ENCODE measurements at regions not wholly inside any gene's neighbourhood (a gene's known extent, or its start where the extent isn't known, plus 50 kb on each side); places are given as distances from the start of the nearest gene placed in this dataset.
"Not testable (repeated sequence)": the region's sequence is repeated elsewhere in the genome, so short reads cannot be mapped to it uniquely, and the experiment has no call there.

DNA sequence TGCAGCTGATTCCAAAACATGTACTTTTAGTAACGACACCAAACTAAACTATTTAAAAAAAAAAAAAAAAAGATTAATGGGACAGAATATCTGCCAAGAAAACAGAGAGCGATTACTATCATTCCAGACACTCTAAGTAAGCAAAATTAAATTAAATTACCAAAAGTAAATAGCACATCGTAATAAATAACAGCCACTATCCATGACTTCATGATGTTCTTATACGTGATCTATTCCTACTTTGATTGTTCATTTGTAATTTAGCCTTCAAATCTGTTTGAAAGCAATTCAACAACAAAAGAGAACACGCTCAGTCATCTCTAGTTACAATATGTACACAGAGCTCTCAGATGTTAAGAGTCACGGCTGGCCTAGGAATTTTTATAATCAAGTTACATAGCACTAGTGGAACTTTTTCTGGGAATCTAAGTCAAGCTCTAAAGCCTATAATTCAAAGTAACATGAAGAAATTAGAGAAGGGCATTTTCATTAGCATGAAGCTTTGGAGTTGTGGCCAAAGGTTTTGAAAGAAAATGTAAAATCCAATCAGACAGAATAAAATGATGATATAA lies 241.7 kb upstream of the NEBL start:
- no peak for DNase-seq (ENCODE audit: low read depth)

DNA sequence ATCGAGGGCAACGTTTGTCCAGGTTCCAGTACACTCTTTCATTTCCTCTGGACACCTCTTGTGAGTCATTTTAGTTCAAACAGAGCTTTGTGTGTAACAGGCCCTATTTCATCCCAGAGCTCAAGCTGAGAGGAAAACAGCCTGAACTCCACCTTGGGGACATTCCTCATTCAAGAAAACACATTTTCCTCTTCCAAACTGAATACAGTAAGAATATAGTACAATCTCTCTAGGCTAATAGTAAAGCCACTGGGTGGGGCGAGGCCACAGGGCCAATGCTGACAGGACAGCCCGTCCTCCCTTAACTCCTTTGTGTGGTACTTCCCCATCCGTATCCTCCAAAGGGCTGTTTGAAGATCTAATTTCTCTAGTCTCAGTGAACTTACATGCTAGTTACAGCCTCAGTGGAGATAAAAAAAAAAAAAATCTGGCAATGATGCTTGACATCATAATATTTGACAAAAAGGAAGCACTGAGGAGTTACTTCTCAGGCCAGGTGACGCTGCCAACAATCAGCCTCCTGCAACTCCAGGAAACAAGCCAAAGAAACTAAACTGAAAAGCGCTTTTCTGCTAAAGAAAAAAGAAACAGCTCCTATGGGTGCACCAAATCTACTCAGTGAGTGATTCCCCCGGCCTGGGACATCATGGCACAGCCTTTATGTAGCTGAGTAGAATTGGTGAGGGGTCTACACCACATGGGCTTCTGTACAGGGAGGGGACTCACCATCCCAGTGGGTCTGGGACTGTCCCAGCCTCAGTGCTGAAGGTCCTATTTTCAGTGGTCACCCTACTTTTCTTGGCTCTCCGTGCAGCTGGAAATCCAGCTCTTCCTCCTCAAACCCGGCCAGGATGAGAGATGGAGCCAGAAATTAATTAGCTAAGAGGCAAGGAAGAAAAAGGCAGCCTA lies 238.2 kb upstream of the NEBL start:
- no peak for DNase-seq (ENCODE audit: low read depth)

DNA sequence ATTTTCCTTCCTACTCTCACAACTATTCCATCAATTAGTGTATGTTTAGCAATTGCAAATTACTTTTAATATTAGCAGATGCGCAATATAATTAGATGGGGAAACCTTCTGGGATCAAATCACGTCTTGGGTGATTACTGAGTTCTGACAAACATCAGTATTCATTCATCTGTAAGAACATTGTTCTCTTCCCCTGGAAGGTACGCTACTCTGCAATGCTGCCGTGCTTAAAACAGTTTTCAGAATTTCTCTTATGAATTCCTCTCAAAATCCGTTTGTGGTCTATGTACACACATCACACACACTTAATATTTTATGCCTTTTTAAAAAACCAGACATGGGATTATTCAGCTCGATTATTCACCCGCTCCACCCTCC lies 237.5 kb upstream of the NEBL start:
- DNase-seq (ENCODE audit: low read depth), result no peak

DNA sequence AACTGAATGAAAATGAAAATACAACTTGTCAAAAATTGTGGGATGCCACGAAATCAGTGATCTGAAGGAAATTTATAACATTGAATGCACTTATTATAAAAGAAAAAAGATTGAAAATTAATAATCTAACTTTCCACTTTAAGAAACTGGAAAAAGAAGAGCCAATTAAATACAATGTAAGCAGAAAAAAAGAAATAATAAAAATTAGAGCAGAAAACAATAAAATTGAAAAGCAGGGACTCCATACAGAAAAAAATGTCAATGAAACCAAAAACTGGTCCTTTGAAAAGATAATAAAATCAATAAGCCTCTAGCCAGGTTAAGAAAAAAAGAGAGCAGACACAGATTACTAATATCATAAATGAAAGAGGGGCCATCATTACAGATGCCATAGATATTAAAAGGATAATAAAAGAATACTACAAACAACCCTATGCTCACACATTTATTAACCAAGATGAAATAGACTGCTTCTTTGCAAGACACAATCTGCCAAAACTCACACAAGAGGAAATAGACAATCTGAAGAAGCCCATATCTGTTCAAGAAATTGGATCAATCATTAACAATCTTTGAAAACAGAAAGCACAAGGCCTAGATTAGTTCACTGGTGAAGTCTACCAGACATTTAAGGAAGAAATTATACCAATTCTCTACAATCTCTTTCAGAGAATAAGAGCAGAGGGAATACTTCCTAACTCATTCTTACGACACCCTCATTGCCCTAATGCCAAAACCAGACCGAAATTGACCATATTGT lies 233.8 kb upstream of the NEBL start:
- DNase-seq (ENCODE audit: low read depth), result no peak

DNA sequence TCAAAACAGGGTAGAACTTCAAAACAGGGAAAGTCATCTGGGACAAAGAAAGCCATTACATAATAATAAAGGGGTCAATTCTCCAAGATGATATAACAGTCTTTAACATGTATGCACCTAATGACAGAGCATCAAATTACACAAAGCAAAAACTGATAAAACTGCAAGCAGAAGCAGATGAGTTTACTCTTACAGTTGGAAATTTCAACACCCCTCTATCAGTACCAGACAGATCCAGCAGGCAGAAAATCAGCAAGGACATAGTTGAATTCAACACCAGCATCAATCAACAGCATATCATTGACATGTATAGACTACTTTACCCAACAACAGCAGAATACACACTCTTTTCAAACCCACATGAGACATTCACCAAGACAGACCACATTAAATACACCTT lies 233.0 kb upstream of the NEBL start:
- no peak for DNase-seq (ENCODE audit: low read depth)

DNA sequence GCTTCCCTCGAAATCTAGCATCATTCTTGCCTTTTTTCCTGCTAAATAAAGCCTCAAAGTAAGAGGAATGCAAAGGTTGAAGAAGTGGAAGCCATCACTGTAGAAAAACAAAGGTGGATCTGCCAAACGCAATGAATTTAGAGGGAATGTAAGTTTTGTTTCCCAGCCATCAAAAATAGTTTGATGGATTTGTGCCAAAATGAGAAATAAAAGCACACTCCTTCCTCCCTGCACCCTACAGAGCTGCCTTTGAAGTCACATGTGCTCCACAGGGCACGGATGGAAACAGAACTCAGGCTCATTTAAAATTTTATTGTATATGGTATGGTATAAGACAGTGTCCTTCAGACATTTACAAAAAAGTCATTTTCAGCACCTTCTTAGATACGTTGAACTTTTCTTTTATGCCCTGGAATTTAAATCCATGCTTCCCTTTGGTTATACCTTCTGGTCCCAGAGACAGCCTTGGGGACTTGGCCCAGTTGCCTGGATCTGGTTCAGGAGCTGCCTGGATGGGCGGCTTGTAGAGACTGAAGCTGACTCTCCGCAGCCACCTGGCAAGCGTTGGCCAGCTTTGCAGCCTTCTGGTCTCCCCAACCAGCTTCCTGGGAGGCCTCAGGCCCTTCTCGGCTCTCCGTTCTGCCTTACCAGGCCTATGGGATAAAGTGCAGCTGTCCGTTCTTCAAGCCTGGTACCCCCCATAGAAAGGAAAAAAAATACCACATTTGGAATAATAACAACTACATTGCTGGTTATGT lies 228.5 kb upstream of the NEBL start:
- DNase-seq (ENCODE audit: low read depth), result no peak

DNA sequence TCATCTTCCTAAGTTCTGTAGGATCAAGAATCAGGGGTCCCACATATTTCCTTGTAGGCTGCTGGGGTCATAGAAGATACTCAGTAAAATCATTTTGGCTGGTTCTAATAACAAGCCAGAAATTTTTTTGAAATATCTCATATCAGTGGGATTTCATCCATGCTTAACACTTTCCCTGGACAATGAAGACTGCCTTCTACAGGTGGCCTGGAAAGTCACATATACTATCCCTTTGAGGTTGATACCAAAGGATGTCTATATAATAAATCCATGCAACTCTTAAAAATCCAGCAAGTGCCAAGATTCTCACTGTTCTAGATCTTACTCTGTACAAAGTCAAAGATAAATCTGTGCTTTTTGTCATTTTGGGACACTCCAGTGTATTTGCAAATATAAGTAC lies 225.8 kb upstream of the NEBL start:
- no peak for DNase-seq (ENCODE audit: low read depth)

DNA sequence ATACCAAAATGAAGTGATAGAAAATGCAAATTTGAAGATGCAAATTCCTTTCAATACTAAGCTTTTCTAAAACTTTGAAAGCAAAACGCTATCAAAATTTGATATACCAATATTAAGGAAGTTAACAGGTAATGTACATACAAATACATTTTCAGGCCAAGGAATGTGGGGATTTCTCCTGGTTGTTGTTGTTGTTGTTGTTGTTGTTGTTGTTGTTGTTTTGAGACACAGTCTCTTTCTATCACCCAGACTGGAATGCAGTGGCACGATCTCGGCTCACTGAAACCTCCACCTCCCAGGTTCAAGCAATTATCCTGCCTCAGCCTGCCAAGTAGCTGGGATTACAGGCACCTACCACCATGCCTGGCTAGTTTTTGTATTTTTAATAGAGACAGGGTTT lies 224.7 kb upstream of the NEBL start:
- DNase-seq (ENCODE audit: low read depth), result not testable (repeated sequence)

DNA sequence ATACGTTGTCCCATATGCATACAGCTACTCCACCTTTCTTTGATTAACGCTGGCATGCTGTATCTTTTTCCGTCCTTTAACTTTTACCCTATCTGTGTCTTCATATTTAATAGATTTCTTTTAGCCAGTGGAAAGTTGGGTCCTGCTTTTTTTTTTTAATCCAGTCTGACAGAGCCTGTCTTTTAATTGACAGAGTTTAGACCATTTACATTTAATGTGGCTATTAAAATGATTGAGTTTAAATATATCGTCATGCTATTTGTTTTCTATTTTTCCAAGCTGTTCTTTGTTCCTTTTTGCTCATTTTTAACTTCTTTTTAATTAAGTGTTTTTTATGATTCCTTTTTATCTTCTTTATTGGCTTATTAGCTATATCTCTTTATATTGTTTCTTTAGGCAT lies 217.6 kb upstream of the NEBL start:
- no peak for DNase-seq (ENCODE audit: low read depth)

DNA sequence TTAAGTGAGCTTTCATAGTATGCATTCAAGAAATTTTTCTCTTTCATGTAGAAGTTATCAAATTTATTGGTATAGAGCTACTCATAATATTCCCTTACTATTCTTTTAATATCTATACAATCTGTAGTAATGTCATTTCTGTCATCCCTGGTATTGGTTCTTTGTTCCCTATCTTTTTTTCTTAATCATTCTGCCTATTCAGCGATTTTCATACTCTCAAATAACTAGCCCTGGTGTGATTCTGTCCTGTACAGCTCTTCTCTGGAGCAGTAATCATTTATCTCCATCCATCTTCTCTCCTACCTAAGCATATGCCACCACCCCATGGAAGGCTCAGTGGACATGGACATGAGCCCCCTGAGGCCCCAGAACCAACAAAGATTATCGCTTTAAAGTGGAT lies 213.2 kb upstream of the NEBL start:
- DNase-seq (ENCODE audit: low read depth), result no peak

DNA sequence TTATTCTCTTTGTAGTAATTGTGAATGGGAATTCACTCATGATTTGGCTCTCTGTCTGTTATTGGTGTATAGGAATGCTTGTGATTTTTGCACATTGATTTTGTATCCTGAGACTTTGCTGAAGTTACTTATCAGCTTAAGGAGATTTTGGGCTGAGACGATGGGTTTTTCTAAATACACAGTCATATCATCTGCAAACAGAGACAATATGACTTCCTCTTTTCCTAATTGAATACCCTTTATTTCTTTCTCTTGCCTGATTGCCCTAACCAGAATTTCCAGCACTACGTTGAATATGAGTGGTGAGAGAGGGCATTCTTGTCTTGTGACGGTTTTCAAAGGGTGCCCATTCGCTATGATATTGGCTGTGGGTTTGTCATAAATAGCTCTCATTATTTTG lies 209.8 kb upstream of the NEBL start:
- DNase-seq (ENCODE audit: low read depth), result not testable (repeated sequence)

DNA sequence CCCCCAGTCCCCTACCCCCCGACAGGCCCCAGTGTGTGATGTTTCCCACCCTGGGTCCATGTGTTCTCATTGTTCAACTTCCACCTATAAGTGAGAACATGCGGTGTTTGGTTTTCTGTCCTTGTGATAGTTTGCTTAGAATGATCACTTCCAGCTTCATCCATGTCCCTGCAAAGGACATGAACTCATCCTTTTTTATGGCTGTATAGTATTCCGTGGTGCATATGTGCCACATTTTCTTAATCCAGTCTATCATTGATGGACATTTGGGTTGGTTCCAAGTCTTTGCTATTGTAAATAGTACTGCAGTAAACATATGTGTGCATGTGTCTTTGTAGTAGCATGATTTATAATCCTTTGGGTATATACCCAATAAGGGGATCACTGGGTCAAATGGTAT lies 208.2 kb upstream of the NEBL start:
- DNase-seq (ENCODE audit: low read depth), result not testable (repeated sequence)

DNA sequence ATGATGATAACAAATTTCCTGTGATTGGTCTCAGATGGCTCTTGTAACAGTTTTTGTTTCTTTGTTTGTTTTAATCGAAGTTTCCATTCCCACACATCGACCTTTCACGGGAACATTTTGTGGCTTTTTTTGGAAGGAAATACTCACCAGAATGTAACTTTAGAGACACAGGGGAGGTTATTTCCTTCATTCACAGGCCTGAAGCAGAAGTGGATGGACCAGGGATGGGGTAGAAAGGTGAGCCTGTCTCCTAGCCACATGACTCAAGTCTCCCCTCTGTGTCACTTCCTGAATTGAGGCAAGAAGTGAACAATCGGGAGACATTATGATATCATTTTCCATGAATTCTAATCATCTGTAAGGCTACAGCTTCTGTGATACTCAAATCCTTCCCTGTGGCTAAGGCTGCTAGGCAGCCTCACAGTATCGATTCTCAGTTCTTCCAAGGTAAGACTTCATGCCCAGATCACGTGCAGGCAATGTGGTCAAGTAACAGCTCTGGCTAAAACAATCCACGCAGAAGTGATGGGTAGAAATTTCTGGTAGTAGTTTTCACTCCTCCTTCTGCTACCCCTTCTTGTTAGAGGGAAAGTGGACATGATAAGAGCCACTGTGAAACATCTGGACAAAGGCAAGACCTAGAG lies 203.9 kb upstream of the NEBL start:
- no peak for DNase-seq (ENCODE audit: low read depth)

DNA sequence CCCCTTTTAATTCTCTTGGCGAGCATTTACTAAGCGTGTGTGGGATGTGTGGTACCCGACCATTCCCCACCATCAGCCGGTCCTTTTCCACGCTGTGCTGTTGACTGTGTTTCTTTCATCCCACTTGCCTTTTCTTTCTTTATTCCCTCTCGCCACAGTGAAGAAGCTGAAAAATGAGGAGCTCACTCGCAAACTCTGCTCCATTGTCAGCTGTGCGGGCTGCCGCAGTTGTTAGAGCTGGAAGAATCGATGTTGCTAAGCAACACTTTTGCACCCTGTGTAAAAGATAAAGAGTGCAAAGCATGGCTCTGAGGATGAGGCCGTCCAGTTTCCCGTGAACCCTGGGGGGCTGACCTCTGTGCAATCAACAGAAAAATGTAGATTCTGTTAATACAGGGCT lies 203.1 kb upstream of the NEBL start:
- no peak for DNase-seq (ENCODE audit: low read depth)

DNA sequence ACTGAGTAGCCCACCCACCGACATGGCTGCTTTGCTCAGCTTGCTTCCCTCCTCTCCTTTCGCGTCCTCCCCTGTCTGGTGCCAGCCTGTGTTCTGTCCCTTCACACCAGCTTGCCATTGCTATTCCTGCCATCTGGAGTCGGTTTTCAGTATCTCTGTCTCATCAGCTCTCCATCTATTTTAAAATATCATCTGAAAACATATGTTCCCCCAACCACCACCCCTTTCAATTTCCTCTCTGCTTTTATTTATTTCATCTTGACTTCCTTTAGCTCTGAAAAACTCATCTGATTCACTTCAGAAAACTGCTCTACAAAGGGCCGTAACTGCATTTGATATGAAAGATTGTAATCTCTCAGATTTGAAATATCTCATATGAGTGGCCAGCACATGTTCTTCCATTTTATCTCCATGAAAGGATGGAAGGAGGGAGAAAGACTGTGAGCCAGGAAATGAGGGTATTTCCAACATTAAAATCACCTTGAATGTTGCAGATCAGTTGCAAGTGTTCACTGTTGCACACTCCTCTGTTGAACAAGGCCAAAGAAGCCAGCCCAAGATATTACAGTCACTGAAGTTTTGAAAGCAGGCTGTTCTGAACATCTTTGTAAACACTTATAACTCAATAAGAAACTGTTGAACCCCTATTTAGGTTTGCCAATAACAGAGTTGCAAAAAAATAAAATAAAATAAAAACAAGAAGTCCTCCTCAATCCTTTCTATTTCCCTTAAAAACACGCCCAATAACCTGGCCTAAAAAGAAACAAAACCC lies 202.4 kb upstream of the NEBL start:
- DNase-seq (ENCODE audit: low read depth), result no peak

DNA sequence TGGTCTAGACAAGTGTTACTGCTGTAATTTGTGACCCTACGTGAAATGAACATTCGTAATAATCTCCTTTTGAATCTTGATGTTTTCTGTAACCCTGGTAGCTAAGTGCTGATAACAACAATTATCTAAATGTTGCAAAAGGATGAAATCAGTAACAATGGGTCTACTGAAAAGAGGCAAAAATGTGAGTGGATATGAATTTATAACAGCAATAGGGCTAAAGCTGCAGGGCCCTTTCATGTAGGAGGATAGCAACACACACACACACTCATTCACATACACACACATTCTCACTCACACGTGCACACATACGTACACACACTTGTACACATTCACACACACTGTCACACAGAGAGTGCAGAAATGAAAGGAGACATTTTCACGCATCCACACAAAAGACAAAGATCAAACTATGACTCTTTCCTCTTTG lies 200.8 kb upstream of the NEBL start:
- DNase-seq (ENCODE audit: low read depth), result no peak

DNA sequence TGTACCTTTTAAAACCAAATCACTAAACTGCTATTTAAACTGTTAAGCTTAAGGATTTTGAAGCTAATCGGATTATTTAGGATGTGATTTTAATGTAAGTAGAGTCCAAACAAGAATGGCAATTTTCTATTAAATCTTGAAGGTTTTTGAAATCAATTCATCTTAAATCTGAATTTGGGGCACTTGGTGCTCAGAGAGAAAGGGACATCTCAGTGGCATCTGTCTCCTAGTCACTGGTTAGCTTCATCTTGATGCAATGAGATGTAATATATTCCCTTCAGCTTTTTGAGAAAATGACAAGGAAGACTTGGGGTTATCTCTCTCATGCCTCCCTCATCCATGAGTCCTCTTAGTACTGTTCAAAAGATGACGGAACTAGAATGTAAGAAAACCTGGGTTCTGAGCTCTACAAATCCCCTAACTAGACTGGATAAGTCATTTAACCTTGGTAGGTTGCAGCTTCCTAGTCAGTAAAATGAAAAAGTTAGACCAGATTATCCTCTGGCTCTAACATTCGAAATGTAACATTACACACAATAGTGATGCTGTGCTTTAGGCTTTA lies 198.5 kb upstream of the NEBL start:
- DNase-seq (ENCODE audit: low read depth), result no peak

DNA sequence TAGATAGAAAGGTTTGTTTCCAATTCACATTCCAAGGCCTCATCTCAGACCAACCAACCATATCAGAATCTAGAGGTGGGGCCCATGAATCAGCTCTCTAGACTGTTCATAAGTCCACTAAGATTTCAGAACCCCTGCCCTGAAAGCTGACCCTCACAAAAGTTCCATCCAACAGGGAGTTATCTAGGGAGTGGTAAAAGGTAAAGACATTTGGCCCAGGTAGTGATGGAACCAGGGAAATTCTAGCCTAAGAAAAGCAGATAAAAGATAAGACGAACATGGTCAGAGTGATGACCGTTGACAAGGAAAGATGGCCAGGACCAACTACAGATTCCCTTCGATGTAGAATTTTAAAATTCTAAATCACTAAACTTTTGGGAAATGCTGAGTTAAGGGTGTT lies 198.0 kb upstream of the NEBL start:
- no peak for DNase-seq (ENCODE audit: low read depth)

DNA sequence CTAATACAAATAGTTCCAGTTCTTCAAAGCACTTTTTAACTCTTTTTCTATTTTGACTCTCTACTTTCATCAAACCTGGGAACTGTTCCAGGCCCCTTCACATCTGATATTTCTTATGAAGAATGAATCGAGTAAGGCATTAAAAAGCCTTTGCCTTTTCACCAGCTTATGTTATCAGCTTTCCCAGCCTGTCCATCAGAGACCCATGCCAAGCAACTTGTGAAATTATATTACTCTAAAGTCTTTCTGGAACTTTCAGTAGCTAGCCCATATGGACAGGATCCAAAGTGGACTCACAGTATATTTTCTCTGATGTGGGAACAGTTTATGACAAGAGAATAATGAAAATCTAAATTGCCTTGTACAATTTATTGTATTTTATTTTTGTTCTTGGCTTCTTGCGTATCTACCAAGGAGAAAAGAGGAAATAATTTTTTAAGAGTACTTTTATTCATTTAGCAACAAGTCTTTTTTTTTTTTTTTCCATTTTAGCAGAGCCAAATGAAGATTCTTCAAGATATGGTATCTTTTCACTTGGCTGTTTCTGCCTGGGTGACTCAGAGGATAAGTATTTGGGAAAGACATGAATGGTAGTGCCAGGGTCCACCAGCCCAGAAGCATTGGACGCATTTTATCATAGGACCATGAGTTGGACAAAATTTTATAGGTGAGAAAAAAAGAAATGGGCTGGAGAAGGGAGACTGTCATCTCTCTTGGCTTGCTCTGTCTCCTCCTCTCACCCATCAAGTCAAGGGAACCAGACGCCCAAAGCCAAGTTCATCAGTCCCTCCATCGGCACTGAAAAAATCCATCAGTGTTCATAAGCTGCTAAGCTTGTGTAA lies 195.8 kb upstream of the NEBL start:
- no peak for DNase-seq (ENCODE audit: low read depth)

DNA sequence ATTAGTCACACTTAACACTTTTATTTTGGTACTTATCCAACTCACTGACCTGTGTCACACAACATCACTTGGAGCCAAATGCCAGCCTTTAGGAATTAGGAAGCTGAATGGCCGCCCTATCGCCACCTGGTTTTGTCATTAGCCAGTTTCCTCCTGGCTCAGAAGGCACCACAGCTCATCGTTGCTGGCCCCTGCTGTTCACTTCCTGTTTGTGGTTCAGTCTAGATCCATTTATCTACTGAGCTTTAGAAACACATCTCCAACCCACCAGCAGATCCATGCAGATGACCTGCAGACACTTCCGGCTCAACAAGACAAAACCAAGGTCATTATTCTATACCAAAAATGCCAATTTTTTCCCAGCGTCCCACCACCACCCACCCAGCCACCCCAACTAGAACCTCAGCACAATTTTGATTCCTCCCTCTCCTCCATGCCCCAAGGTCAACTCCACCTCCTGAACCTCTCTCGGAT lies 193.5 kb upstream of the NEBL start:
- DNase-seq (ENCODE audit: low read depth), result no peak

Measured in ELR (cell line).